GM12878 (cell line): ENCODE measurements at regions not wholly inside any gene's neighbourhood (a gene's known extent, or its start where the extent isn't known, plus 50 kb on each side); places are given as distances from the start of the nearest gene placed in this dataset.

ENCODE experiments used
- ATAC-seq: fragments of 200-7000 bp; cut with Tn5 transposase; 3 replicates; pipeline ENCODE4 v1.9.1; 2020; ENCODE audit warnings: mild to moderate bottlenecking, moderate library complexity
- BruUV-seq: library from RNA; stranded (reverse); fragments of 400-500 nt; replicated peaks from 2 replicates; lab custom pipeline; 2021; lab: Mats Ljungman, UMichigan
- CTCF ChIA-PET: fragments of 300-600 bp; sonication (Branson Sonifier 250); formaldehyde crosslinking; extraction: SDS; loops from one replicate; lab custom pipeline; 2021; ENCODE audit warnings: inconsistent platforms; lab: Yijun Ruan, JAX
- POLR2A ChIA-PET: fragments of 350-600 bp; formaldehyde crosslinking; extraction: SDS; loops from one replicate; lab custom pipeline; 2021; ENCODE audit warnings: inconsistent platforms; lab: Charles Lee
- RAD21 ChIA-PET: fragments of 300-600 bp; sonication (Branson Sonifier 250); formaldehyde crosslinking; loops from one replicate; lab custom pipeline; 2023; ENCODE audit warnings: antibody characterized with exemption; ENCODE audit not compliant: unreplicated experiment; lab: Charles Lee
- SMC1A ChIA-PET: fragments of 300-600 bp; sonication (Branson Sonifier 250); formaldehyde crosslinking; loops from one replicate; lab custom pipeline; 2023; ENCODE audit not compliant: unreplicated experiment, uncharacterized antibody; lab: Charles Lee
- DNase-seq: peaks from one replicate; pipeline ENCODE4 v3.0.0-alpha.2; 2011; ENCODE audit warnings: low read depth, low spot score
- FAIRE-seq: peaks from 3 replicates; lab custom pipeline; 2011; peaks lifted over from hg19 to GRCh38; lab: Jason Lieb, UNC
- H2AFZ ChIP-seq: 2 replicates; pipeline ENCODE4 v1.6.0; 2011; ENCODE audit warnings: low read depth, low read length, control low read depth; ENCODE audit not compliant: control insufficient read depth
- H3K27ac ChIP-seq: 2 replicates; pipeline ENCODE4 v1.5.1; 2011; ENCODE audit warnings: control low read depth; ENCODE audit not compliant: control insufficient read depth, insufficient read depth
- H3K27me3 ChIP-seq, 2 experiments: replicated peaks in 1 of 2; 2 replicates each; pipeline versions ENCODE4 v1.6.0 to v1.6.1; 2011; ENCODE audit warnings: low read length in 1 of 2; ENCODE audit not compliant: control insufficient read depth in 2 of 2, insufficient read depth in 2 of 2
- H3K36me3 ChIP-seq, 2 experiments: 2 replicates each; pipeline ENCODE4 v1.5.1; 2011; ENCODE audit warnings: low read length in 1 of 2; ENCODE audit not compliant: control insufficient read depth in 2 of 2, insufficient read depth in 2 of 2
- H3K4me1 ChIP-seq: 2 replicates; pipeline ENCODE4 v1.6.1; 2011; ENCODE audit warnings: mild to moderate bottlenecking, low read length, moderate library complexity, mixed read lengths; ENCODE audit not compliant: control insufficient read depth, insufficient read depth
- H3K4me2 ChIP-seq: 2 replicates; pipeline ENCODE4 v1.6.0; 2011; ENCODE audit warnings: control low read depth; ENCODE audit not compliant: control insufficient read depth, insufficient read depth
- H3K4me3 ChIP-seq: fragments of 200-600 bp; sonication (generic); 2 replicates; pipeline ENCODE4 v1.5.1; 2016
- H3K79me2 ChIP-seq: 2 replicates; pipeline ENCODE4 v1.6.0; 2011; ENCODE audit warnings: low read length; ENCODE audit not compliant: control insufficient read depth, insufficient read depth
- H3K9ac ChIP-seq: 2 replicates; pipeline ENCODE4 v1.8.0; 2011; ENCODE audit warnings: low read length, control low read depth, mixed read lengths; ENCODE audit not compliant: control insufficient read depth, insufficient read depth
- H3K9me3 ChIP-seq: replicated peaks from 3 replicates; pipeline ENCODE4 v1.5.1; 2011; ENCODE audit warnings: mild to moderate bottlenecking, low read length; ENCODE audit not compliant: control insufficient read depth, insufficient read depth
- H4K20me1 ChIP-seq: 2 replicates; pipeline ENCODE4 v1.6.0; 2011; ENCODE audit not compliant: control insufficient read depth, insufficient read depth
- BACH1 ChIP-seq: fragments of 450-650 bp; IDR thresholded peaks from 2 replicates; pipeline ENCODE4 v1.6.1; 2017; ENCODE audit warnings: mild to moderate bottlenecking, borderline replicate concordance
- BCL11A ChIP-seq: IDR thresholded peaks from 2 replicates; pipeline ENCODE4 v1.6.1; 2011; ENCODE audit warnings: low read depth, low read length
- CEBPB ChIP-seq, 2 experiments: fragments of 150-350 bp in 1 of 2; IDR thresholded peaks; 2 replicates each; pipeline ENCODE4 v1.6.1; 2012 to 2014; ENCODE audit warnings: low read depth in 2 of 2, low read length in 2 of 2, borderline replicate concordance in 1 of 2, inconsistent platforms in 1 of 2
- KLF5 ChIP-seq: fragments of 450-650 bp; IDR thresholded peaks from 2 replicates; pipeline ENCODE4 v1.6.1; 2014; ENCODE audit warnings: mild to moderate bottlenecking; ENCODE audit not compliant: partially characterized antibody
- MYB ChIP-seq: fragments of 150-350 bp; IDR thresholded peaks from 2 replicates; pipeline ENCODE4 v1.6.1; 2014; ENCODE audit warnings: mild to moderate bottlenecking, low read depth, low read length, borderline replicate concordance
- NFXL1 ChIP-seq: fragments of 450-650 bp; IDR thresholded peaks from 2 replicates; pipeline ENCODE4 v1.6.1; 2017; ENCODE audit warnings: antibody characterized with exemption, mild to moderate bottlenecking, borderline replicate concordance
- NR2C1 ChIP-seq: fragments of 450-650 bp; IDR thresholded peaks from 2 replicates; pipeline ENCODE4 v1.6.1; 2017; ENCODE audit warnings: antibody characterized with exemption, mild to moderate bottlenecking, moderate library complexity
- POLR2A ChIP-seq: IDR thresholded peaks from 2 replicates; pipeline ENCODE4 v1.6.1; 2011; ENCODE audit warnings: low read depth, mild to moderate bottlenecking, low read length
- POLR2AphosphoS5 ChIP-seq: IDR thresholded peaks from 2 replicates; pipeline ENCODE4 v1.6.1; 2011; ENCODE audit warnings: mild to moderate bottlenecking, low read length, inconsistent platforms
- RB1 ChIP-seq: fragments of 450-650 bp; formaldehyde crosslinking; IDR thresholded peaks from 2 replicates; pipeline ENCODE4 v1.6.1; 2017; ENCODE audit warnings: mild to moderate bottlenecking, borderline replicate concordance
- RFX5 ChIP-seq: IDR thresholded peaks from 2 replicates; pipeline ENCODE4 v1.6.1; 2011; ENCODE audit warnings: low read depth, low read length, improper control_type of control experiment
- RUNX3 ChIP-seq: IDR thresholded peaks from 2 replicates; pipeline ENCODE4 v1.6.1; 2012; ENCODE audit warnings: low read length, inconsistent platforms
- SMAD1 ChIP-seq: fragments of 450-650 bp; IDR thresholded peaks from 2 replicates; pipeline ENCODE4 v1.6.1; 2018; ENCODE audit warnings: mild to moderate bottlenecking, low read depth; ENCODE audit not compliant: partially characterized antibody
- SMARCA5 ChIP-seq: fragments of 450-650 bp; IDR thresholded peaks from 2 replicates; pipeline ENCODE4 v1.6.1; 2017; ENCODE audit warnings: mild to moderate bottlenecking
- STAT3 ChIP-seq: IDR thresholded peaks from 2 replicates; pipeline ENCODE4 v1.6.1; 2011; ENCODE audit warnings: low read depth, low read length, improper control_type of control experiment
- SUPT20H ChIP-seq: IDR thresholded peaks from 2 replicates; pipeline ENCODE4 v1.6.1; 2011; ENCODE audit warnings: low read depth, mild to moderate bottlenecking, low read length, moderate library complexity, borderline replicate concordance; ENCODE audit not compliant: control insufficient read depth
- TCF12 ChIP-seq: IDR thresholded peaks from 2 replicates; pipeline ENCODE4 v1.6.1; 2011; ENCODE audit warnings: low read depth, mild to moderate bottlenecking, low read length
- ZBED1 ChIP-seq: IDR thresholded peaks from 2 replicates; pipeline ENCODE4 v1.6.1; 2016; ENCODE audit warnings: borderline replicate concordance
- ZNF384 ChIP-seq: IDR thresholded peaks from 2 replicates; pipeline ENCODE4 v1.6.1; 2012; ENCODE audit warnings: low read depth, mild to moderate bottlenecking, low read length, improper control_type of control experiment, borderline replicate concordance
- WGBS: methylation state at CpG from one replicate; pipeline ENCODE4 v1.1.6; 2016; ENCODE audit warnings: low lambda C conversion rate; ENCODE audit not compliant: insufficient replicate concordance, insufficient coverage; ENCODE audit errors: missing lambda C conversion rate; 5-methylcytosine and 5-hydroxymethylcytosine counted together
- in situ Hi-C: fragments of 300-500 bp; cut with MboI; formaldehyde crosslinking; loops from 9 replicates; pipeline ENCODE4 v1.14.3; 2018; ENCODE audit warnings: mixed read lengths
- intact Hi-C: fragments of 100-400 bp; cut with micrococcal nuclease; formaldehyde crosslinking; loops from one replicate; pipeline ENCODE4 v1.14.2; 2022; ENCODE audit not compliant: unreplicated experiment

DNA sequence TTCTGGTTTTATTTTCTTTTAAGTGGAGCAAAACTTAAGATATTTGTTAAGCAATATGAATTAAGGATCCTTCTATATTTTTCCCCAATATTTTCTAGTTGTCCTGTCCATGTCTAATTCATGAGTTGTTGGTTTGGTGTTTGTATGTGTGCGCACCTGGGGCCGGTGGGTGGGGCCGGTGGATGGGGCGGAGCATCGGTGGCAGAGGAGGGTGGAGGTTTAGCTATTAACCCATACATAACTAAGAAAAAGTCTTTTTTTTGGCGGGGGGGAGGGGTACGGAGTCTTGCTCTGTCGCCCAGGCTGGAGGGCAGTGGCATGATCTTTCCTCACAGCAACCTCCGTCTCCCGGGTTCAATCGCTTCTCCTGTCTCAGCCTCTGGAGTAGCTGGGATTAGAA lies 489.8 kb downstream of the PDGFC start:
- H3K4me2 ChIP-seq: no peak overlapping the region
- H3K36me3 ChIP-seq: no peaks in the 10 kb centered on the region
- in situ Hi-C loops: no loop called here
- H2AFZ ChIP-seq: no peak overlapping the region
- no peak for FAIRE-seq
- ATAC-seq: no peak
- no peak for DNase-seq
- no TSS peak for BruUV-seq
- no peaks in the 10 kb centered on the region for H3K27me3 ChIP-seq
- TF ChIP-seq TCF12: no peak
- SMC1A ChIA-PET: interaction anchor here (0.6 kb wide), 1 partner anchor 838 kb away, joined by 3 read pairs; no protein-coding TSS in a partner anchor
- no peak overlapping the region for H3K9ac ChIP-seq
- no peaks in the 10 kb centered on the region for H3K9me3 ChIP-seq
- no peak overlapping the region for H3K4me3 ChIP-seq
- 74% methylated on average over 11 of the region's 11 CpGs for WGBS
- no peaks in the 10 kb centered on the region for H3K79me2 ChIP-seq
- RAD21 ChIA-PET: no interaction called here
- no peak overlapping the region for H3K27ac ChIP-seq
- H3K4me1 ChIP-seq: no peaks in the 10 kb centered on the region
- H4K20me1 ChIP-seq: no peaks in the 10 kb centered on the region
- POLR2A ChIA-PET: no interaction called here
- intact Hi-C loops: loop anchor here (10.0 kb wide), 1 partner anchor 373 kb away; no protein-coding TSS in a partner anchor
- CTCF ChIA-PET: interaction anchor here (0.6 kb wide), 1 partner anchor 17 kb away, joined by 3 read pairs; no protein-coding TSS in a partner anchor

DNA sequence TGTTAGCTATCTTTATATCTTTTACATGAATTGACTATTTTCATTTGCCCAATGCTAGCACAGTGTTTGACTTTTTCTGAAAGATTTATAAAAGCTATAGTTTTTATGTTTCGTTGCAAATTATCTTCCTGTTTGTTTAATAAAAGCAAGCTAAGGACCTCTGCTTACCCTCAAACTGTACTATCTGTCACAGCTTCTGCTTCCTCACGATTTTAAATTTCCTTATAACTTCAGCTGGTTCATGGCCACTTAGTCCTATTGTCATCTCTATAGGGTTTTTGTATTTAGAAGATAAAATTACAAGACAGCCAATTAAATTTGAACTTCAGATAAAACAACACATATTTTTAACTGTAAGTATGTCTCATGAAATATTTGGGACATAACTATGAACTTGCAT lies 494.0 kb downstream of the PDGFC start:
- ChIA-PET POLR2A (no interaction called here), CTCF (interaction anchor here (0.7 to 1.8 kb wide), 6 partner anchors 309 to 1410 kb away, joined by 3 to 6 read pairs (median 4); no protein-coding TSS in a partner anchor), RAD21 (interaction anchor here (1.2 to 1.9 kb wide), 2 partner anchors 274 to 491 kb away, joined by 3 to 7 read pairs; no protein-coding TSS in a partner anchor), SMC1A (interaction anchor here (0.6 to 4.7 kb wide), 5 partner anchors 9 to 568 kb away, joined by 3 to 24 read pairs (median 3); no protein-coding TSS in a partner anchor)
- Histone ChIP-seq H3K9ac (no peak overlapping the region), H4K20me1 (no peaks in the 10 kb centered on the region), H2AFZ (no peak overlapping the region), H3K27me3 (no peaks in the 10 kb centered on the region), H3K9me3 (no peaks in the 10 kb centered on the region), H3K27ac (no peak overlapping the region), H3K4me2 (no peak overlapping the region), H3K36me3 (no peaks in the 10 kb centered on the region), H3K4me1 (no peaks in the 10 kb centered on the region), H3K79me2 (no peaks in the 10 kb centered on the region), H3K4me3 (no peak overlapping the region)
- in situ Hi-C loops: no loop called here
- DNase-seq (no peak), ATAC-seq (no peak), FAIRE-seq (no peak)
- 3% methylated on average over 2 of the region's 2 CpGs for WGBS
- no TSS peak for BruUV-seq
- TF ChIP-seq MYB (no peak), BCL11A (no peak), RB1 (no peak), BACH1 (no peak), RUNX3 (no peak), KLF5 (no peak), NFXL1 (no peak), SMAD1 (no peak), POLR2AphosphoS5 (no peak), RFX5 (no peak), SMARCA5 (no peak), POLR2A (no peak), SUPT20H (no peak), CEBPB (IDR thresholded peaks at IDR 0.05; ENCODE audit: borderline replicate concordance in 1 of 2, low read depth in 2 of 2, low read length in 2 of 2) (no peak), ZBED1 (no peak), ZNF384 (no peak), NR2C1 (no peak), STAT3 (no peak)
- intact Hi-C loops: loop anchor here (5.0 to 10.0 kb wide), 2 partner anchors 310 to 727 kb away; no protein-coding TSS in a partner anchor
